ENCODE measurements at regions not wholly inside any gene's neighbourhood (a gene's known extent, or its start where the extent isn't known, plus 50 kb on each side); places are given as distances from the start of the nearest gene placed in this dataset.
"Not testable (repeated sequence)": the region's sequence is repeated elsewhere in the genome, so short reads cannot be mapped to it uniquely, and the experiment has no call there.

DNA sequence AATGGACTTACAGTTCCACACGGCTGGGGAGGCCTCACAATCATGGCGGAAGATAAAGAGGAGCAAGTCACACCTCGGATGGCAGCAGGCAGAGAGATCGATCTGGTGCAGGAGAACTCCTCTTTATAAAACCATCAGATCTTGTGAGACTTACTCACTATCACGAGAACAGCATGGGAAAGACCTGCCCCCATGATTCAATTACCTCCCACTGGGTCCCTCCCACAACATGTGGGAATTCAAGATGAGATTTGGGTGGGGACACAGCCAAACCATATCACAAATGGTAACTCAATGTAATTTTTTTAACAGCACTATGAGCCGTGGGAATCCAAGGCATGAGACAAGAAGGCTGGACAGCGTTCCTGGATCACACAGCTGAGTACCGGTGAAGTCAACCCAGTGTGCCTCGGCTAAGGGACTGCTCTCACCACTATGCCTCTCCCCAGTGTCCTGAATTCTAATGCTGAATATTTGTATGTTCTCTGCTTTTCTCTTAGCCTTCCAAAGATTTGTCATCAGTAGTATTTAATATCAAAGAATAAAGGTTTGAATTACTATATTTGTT, 84.3 kb downstream of the IRS2 start:
- H3K27ac Mint-ChIP-seq, H3K4me3 Mint-ChIP-seq, H3K36me3 Mint-ChIP-seq: not testable (repeated sequence)

DNA sequence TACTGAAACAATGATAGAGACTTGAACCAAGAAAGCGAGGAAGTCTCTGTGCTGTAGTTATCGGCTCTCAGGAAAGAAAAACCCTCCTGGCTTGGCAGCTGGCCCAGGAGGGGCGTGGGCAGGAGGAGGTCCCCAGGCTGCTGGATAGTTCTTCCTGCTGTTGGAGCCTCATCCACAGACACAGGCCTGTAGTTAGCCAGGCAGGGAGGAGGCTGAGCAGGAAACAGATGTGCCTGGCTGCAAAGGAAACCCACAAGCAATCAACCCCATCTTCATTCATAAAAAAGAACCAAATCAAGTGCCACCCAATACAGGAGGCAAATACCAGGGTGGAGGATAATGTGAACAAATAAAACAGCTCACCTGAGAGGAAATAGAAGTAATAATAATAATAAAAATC, 86.2 kb downstream of the IRS2 start:
- no peak for ATAC-seq
- peaks cover 18% of the 10 kb centered on the region for H3K27me3 Mint-ChIP-seq
- peaks cover 7% of the 10 kb centered on the region for H3K4me1 Mint-ChIP-seq
- peaks cover 3% of the 10 kb centered on the region for H3K9me3 Mint-ChIP-seq
- H3K27ac Mint-ChIP-seq, result no peak overlapping the region
- no peak overlapping the region for H3K4me3 Mint-ChIP-seq
- H3K36me3 Mint-ChIP-seq, result no peaks in the 10 kb centered on the region

More for the DNA sequence above, 84.3 kb downstream of the IRS2 start:
- not testable (repeated sequence) for ATAC-seq, H3K4me1 Mint-ChIP-seq, H3K9me3 Mint-ChIP-seq
- H3K27me3 Mint-ChIP-seq, result peaks cover 38% of the 10 kb centered on the region

DNA sequence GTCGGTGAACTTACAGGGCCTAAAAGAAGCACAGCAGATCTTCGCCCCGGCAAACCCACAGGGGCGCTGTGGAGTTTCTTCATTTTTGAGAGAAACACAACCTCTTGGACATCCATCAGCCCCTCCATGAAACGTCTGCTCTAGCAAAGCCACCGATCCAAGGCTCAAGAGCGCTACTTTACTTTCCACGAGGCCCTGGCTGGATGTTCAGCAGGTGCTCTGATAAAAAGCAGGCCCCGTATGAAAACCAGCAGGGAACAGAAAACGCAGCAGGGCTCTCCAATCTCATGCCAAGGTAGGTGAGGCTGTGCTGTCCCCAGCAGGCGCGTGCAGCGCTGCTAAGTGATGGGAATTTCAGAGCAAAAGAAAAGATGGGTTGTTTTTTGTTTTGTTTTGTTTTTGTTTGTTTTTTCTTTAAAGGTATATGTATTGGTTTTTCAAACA, 86.7 kb downstream of the IRS2 start:
- no peaks in the 10 kb centered on the region for H3K36me3 Mint-ChIP-seq
- no peak overlapping the region for H3K27ac Mint-ChIP-seq
- no peak for ATAC-seq
- H3K4me1 Mint-ChIP-seq, result peaks cover 2% of the 10 kb centered on the region
- H3K27me3 Mint-ChIP-seq, result peaks cover 13% of the 10 kb centered on the region
- no peak overlapping the region for H3K4me3 Mint-ChIP-seq
- H3K9me3 Mint-ChIP-seq, result peaks cover 3% of the 10 kb centered on the region

DNA sequence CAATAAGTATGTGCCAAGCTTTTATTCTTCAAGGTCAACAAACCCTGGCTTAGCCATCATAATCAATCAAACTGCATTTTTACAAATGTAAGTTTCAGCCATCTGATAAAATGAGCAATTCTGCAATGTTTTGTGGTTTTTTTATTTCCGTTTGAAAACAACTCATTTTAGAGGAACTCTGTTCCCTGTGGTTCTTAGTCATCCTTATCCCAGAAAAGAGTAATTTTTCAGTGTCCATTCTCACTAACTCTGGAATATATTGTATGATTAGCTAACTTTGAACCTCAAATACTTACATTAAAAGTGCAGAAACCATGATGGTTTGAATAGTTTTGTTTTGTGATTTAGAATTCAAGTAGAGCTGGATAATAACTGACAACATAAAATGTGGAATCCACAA, 87.6 kb downstream of the IRS2 start:
- Mint-ChIP-seq H3K4me1 (no peaks in the 10 kb centered on the region), H3K27me3 (peaks cover 4% of the 10 kb centered on the region), H3K27ac (no peak overlapping the region), H3K36me3 (no peaks in the 10 kb centered on the region), H3K4me3 (no peak overlapping the region), H3K9me3 (no peaks in the 10 kb centered on the region)
- no peak for ATAC-seq

DNA sequence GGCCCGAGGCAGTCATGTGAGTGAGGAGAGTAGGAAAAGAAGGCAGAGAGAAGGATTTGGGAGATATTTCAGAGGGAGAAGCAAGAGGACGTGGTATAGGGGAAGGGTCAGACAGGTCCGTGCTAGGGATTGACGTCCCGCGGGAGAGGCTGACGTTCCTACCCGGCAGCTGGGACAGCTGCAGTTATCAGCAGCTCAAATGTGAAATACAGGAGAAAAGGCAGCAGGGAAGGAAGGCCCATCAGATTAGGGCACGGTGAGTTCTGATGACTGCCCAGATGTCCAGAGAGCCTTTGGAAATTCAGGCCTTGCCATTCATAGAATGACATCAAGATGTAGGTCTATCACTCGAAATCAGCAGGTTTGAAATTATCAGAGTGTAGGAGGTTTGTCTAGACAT, 88.4 kb downstream of the IRS2 start:
- no peak for ATAC-seq
- Mint-ChIP-seq H3K27ac (no peak overlapping the region), H3K9me3 (no peaks in the 10 kb centered on the region), H3K27me3 (no peaks in the 10 kb centered on the region), H3K36me3 (no peaks in the 10 kb centered on the region), H3K4me1 (no peaks in the 10 kb centered on the region), H3K4me3 (no peak overlapping the region)

DNA sequence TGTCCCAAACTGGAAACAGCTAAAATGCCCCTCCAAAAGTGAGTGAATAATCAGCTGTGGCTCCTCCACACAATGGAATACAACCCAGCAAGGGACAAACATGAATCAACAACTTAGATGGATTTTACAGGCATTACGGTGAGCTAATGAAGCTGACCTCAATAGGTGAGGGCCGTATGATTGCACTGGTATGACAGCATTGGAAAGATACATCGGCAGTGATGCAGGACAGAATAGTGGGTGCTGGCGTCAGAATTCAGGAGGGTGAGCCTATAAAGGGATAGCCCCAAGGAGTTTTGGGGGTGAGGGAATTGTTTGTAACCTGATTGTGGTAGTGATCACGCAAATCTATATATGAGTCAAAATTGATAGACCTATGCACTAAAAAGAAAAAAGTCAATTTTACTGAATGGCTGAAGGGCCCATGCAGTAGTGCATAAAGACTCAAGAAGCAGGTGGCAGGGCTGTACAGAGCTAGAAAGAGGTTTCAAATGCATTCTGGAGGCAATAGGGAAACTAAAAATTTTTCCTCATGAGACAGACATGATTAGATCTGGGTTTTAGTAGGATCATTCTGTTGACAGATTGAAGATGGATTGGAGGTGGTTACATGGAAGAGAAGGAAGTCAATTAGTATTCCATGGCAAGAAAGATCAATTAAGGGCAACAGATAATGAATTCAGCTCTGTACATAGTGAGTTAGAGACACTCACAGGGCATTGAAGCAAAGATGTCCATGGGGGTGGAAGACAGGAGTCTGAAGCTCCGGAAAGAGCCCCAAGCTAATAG, 90.8 kb downstream of the IRS2 start:
- Mint-ChIP-seq H3K4me3 (no peak overlapping the region), H3K9me3 (no peaks in the 10 kb centered on the region), H3K27ac (no peak overlapping the region), H3K36me3 (no peaks in the 10 kb centered on the region), H3K4me1 (no peaks in the 10 kb centered on the region), H3K27me3 (no peaks in the 10 kb centered on the region)
- ATAC-seq, result no peak

DNA sequence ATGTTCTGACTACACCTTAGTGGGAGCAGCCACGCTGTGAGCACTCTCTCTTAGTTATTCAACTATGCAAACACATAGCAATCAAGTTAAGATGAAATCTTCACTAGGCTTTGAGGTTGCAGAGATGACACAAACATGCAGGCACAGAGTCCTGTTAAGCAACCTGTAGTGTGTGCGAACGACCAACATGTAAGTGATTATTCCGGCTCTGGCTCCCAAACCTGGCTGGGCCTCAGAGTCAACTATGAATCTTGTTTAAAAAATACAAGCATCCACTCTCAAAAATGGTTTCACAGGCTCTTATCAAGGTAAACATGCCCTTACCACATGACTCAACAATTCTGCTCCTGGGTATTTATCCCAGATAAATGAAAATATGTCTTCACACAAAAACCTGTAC, 91.4 kb downstream of the IRS2 start:
- Mint-ChIP-seq H3K9me3 (no peaks in the 10 kb centered on the region), H3K27me3 (no peaks in the 10 kb centered on the region), H3K27ac (no peak overlapping the region), H3K4me1 (no peaks in the 10 kb centered on the region), H3K4me3 (no peak overlapping the region), H3K36me3 (no peaks in the 10 kb centered on the region)
- no peak for ATAC-seq

DNA sequence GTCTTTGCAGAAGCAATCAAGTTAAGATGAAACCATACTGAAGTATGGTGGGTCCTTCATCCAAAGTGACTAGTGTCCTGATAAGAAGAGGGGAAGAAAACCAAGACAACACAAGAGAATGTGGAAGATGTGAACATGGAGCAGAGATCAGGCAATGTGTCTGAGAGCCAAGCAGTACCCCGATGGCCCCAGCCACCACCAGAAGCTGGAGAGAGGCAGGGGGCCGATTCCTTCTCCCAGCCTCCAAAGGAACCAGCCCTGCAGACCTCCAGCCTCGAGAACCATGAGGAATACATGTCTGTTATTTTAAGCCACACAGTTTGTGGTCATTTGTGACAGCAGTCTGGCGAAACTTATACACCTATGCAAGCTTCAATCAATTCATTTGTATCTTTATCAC, 93.2 kb downstream of the IRS2 start:
- ATAC-seq, result no peak
- Mint-ChIP-seq H3K4me3 (no peak overlapping the region), H3K9me3 (no peaks in the 10 kb centered on the region), H3K4me1 (no peaks in the 10 kb centered on the region), H3K27me3 (peaks cover 7% of the 10 kb centered on the region), H3K36me3 (no peaks in the 10 kb centered on the region), H3K27ac (no peak overlapping the region)

DNA sequence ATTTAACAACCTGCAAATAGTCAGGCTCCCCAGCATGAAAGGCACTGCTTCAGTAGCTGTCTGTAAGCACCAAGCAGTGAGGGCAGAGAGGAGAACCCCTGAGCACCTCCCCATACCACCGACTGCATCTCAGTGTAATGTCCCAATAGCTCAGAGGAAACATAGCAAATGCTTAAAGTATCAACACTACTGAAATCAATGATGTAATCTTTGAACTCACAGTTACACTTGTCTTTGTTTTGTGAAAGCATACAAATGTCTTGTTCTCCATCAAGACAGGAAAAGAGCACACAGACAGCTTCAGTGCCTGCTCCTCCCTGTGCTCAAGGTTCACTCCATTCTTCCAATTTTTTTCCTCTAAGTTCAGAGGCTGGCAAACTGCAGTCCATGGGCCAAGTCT, 94.7 kb downstream of the IRS2 start:
- Mint-ChIP-seq H3K36me3 (no peaks in the 10 kb centered on the region), H3K27ac (no peak overlapping the region), H3K4me3 (no peak overlapping the region), H3K27me3 (peaks cover 7% of the 10 kb centered on the region), H3K4me1 (no peaks in the 10 kb centered on the region), H3K9me3 (no peaks in the 10 kb centered on the region)
- no peak for ATAC-seq

DNA sequence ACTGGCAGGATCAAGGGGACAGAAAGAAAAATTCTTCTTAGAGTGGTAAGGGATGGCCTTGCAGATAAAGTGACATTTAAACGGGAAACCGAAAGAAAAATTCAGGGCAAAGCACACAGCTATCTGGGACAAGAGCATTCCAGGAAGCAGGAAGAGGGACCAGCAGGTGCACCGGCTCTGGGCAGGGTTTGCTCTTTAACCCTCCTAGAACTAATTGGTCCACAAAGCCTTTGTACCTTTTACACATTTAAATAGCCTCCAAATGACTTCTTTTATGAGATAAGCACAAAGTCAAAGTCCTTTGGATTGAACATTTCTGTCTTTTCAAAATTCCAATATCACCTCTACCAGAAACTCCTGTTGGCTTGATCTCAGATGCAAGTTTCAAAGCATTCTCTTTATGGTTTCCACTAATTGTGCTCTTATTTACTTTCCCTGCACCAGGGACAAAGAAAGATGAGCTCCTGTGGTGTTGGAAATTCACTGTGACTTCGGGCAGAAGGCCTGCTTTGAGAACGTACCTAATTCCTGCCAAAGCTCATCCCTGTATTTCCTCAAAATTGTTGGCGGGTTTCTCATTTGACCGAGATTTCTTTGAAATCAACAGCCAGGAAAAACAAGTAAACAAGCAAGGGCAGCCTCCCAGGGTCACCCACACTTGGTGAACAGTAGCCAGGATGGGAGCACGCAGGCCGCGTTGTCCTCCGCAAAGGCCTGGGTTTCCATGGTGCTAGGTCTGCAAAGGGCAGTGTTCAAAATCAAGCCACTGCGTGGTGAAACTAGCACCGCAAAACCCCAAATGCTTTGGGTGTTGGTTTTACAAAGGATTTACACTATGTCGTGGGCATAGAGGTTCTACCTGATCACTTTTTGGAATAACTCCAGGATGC, 98.6 kb downstream of the IRS2 start:
- no peak overlapping the region for H3K27ac Mint-ChIP-seq
- ATAC-seq, result no peak
- peaks cover 7% of the 10 kb centered on the region for H3K27me3 Mint-ChIP-seq
- no peaks in the 10 kb centered on the region for H3K9me3 Mint-ChIP-seq
- no peaks in the 10 kb centered on the region for H3K4me1 Mint-ChIP-seq
- no peaks in the 10 kb centered on the region for H3K36me3 Mint-ChIP-seq
- H3K4me3 Mint-ChIP-seq, result no peak overlapping the region

DNA sequence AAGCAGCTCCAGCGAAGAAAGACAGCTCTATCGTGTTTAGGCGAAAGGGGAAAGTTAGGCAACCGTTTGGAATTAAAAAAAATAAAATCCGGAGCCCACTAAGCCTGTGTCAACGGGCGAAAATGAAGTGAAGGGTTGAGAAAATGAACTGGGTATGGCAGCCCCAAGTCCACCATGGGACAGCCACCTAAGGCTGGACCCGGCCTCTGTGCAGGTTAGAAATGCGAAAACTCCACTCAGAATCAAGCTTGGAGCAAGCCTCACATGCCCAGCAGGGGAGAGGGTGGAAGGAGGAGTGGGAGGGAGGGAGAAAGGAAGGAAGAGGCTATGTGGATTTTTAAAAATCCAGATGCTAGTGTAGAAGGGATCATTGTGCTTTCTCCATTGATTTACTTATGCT, 101.2 kb downstream of the IRS2 start:
- no peak overlapping the region for H3K27ac Mint-ChIP-seq
- ATAC-seq, result no peak
- H3K4me1 Mint-ChIP-seq, result no peaks in the 10 kb centered on the region
- H3K36me3 Mint-ChIP-seq, result no peaks in the 10 kb centered on the region
- no peak overlapping the region for H3K4me3 Mint-ChIP-seq
- H3K9me3 Mint-ChIP-seq, result no peaks in the 10 kb centered on the region
- H3K27me3 Mint-ChIP-seq, result peaks cover 7% of the 10 kb centered on the region

DNA sequence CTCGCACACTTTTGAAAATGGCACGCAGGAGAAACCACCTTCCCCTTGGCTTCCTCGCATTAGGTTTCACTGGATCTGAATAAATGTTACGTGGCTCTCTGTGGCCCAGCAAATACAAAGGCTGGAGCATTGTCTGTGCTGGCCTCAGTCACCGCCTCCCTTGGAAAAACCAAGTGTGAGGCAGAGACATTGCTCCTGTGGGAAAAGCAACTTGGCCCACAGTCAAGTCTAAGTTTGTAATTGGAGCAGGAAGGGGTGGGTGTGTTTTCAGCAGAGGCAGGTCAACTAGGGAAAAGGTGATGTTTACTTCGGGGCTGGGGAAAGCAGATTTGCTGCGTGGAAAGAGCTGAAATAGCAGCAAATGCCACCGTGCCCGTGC, 101.6 kb downstream of the IRS2 start:
- no peaks in the 10 kb centered on the region for H3K36me3 Mint-ChIP-seq
- H3K4me3 Mint-ChIP-seq, result no peak overlapping the region
- no peaks in the 10 kb centered on the region for H3K4me1 Mint-ChIP-seq
- ATAC-seq, result no peak
- peaks cover 7% of the 10 kb centered on the region for H3K27me3 Mint-ChIP-seq
- H3K9me3 Mint-ChIP-seq, result no peaks in the 10 kb centered on the region
- H3K27ac Mint-ChIP-seq, result no peak overlapping the region

DNA sequence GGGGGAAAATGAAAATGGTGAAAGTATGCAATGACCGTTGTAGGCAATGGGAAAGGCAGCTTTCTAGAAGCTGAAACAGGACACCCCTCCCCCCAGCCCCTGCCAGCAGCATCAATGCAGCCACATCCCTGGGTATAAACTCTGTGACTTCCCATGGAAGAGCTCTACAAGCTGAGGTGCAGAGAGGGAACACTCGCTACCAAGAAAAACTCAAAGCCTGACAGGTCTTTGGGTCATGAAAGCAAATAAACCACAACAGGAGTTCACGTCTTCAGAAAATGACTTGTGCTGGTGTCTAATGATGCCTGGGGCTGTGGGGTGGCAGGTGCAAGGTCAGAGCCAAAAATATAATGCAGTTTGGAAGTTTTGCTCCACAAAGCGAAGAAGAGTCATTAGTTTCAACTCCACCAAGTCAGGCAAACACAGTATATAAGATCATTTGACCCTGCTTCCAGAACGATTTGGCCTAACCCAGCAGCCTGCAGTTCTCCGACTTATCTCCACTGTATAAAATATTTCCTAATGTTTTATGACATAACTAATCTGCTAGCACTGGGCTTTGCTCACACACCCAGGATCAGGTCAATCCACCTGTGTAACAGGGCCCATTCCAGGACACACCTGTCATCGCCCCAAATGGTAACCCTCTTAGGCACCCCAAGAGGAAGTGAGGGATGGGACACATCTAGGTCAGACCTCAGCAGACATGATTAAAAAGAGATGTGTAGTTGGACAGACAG, 102.1 kb downstream of the IRS2 start:
- H3K9me3 Mint-ChIP-seq, result no peaks in the 10 kb centered on the region
- no peaks in the 10 kb centered on the region for H3K4me1 Mint-ChIP-seq
- no peak for ATAC-seq
- no peak overlapping the region for H3K4me3 Mint-ChIP-seq
- H3K36me3 Mint-ChIP-seq, result no peaks in the 10 kb centered on the region
- no peak overlapping the region for H3K27ac Mint-ChIP-seq
- H3K27me3 Mint-ChIP-seq, result peaks cover 3% of the 10 kb centered on the region

DNA sequence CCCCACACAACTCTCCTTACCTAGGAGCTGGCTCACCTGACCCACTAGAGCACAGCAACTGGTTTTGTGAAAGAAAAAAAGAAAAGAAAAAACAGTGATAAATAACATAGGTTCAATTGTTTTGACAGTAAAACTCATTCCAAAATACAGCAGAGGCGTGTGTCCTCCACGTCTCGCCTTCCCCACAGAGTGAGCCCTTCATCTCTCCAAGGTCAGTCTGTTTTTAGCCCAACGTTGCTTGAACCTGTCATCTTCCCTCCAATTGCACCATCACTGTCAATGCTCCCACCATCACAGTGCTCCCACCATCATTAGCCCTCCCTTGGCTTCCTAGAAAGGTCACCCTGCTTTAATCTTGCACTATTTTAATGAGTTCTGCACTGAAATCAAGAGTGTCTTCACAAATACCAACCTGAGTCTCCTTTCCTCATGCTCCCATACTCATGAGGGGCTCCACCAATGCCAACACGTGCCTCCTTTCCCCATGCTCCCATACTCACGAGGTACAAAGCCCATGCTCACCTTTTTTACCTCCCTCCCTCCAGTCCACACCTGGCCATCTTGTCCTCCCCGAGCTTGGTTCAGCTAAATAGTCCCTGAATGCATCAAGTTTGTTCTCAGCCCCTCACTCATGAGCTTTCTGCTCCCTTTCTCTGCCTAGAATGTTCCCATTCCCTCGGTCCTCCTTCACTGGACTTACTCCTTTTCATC, 103.7 kb downstream of the IRS2 start:
- Mint-ChIP-seq H3K4me1 (no peaks in the 10 kb centered on the region), H3K27ac (no peak overlapping the region), H3K36me3 (no peaks in the 10 kb centered on the region), H3K9me3 (no peaks in the 10 kb centered on the region), H3K27me3 (no peaks in the 10 kb centered on the region), H3K4me3 (no peak overlapping the region)
- ATAC-seq, result no peak

DNA sequence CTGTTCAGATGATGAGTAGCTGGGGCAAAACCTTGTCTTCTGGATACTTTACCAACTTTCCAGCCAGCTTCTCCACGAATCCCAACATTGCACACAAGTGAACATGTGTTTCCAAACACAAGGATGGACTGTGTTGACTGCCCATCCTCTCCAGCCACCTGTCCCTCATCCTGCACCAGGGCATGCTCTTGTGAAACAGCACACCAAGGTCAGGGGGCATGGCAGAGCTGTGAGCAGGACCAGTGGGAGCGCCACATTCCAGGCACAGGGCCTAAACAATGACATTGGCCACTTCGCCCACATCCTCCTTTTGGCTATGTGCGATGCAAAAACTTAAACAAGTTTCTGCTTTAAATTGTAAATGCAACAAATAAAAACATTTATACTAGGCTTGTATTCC, 105.5 kb downstream of the IRS2 start:
- Mint-ChIP-seq H3K27ac (no peak overlapping the region), H3K4me1 (no peaks in the 10 kb centered on the region), H3K27me3 (no peaks in the 10 kb centered on the region), H3K4me3 (no peak overlapping the region), H3K9me3 (no peaks in the 10 kb centered on the region), H3K36me3 (no peaks in the 10 kb centered on the region)
- no peak for ATAC-seq

All from stimulated activated memory B cell treated with anti-CD40 and anti-IgM and Interleukin-4, amounts not matched to agents 10 μg/mL and 1 μg/mL and 100 μg/mL, for 72 hours (primary cell).